ENCODE measurements at regions not wholly inside any gene's neighbourhood (a gene's known extent, or its start where the extent isn't known, plus 50 kb on each side); places are given as distances from the start of the nearest gene placed in this dataset.
"Not testable (repeated sequence)": the region's sequence is repeated elsewhere in the genome, so short reads cannot be mapped to it uniquely, and the experiment has no call there.

- DNase-seq (ENCODE audit: low read depth) = peak; percentile 51
These were observed 92.2 kb upstream of the NT5E start for GRCh38 chr6:85357651-85358050.

GRCh38 chr6:85356743-85357142, 93.1 kb upstream of the NT5E start:
- DNase-seq (ENCODE audit: low read depth) = not testable (repeated sequence)

- DNase-seq (ENCODE audit: low read depth) = no peak
These were observed 94.1 kb upstream of the NT5E start for GRCh38 chr6:85355816-85356215.

GRCh38 chr6:85354761-85355618, 94.9 kb upstream of the NT5E start:
- DNase-seq (ENCODE audit: low read depth) = peak; percentile 74

GRCh38 chr6:85353012-85353411, 96.9 kb upstream of the NT5E start:
- DNase-seq (ENCODE audit: low read depth) = no peak

GRCh38 chr6:85348643-85349042, 101.2 kb upstream of the NT5E start:
- DNase-seq (ENCODE audit: low read depth) = no peak

GRCh38 chr6:85347812-85348211, 102.1 kb upstream of the NT5E start:
- no peak for DNase-seq (ENCODE audit: low read depth)

GRCh38 chr6:85346196-85346595, 103.7 kb upstream of the NT5E start:
- no peak for DNase-seq (ENCODE audit: low read depth)

- peak; percentile 34 for DNase-seq (ENCODE audit: low read depth)
These were observed 104.9 kb upstream of the NT5E start for GRCh38 chr6:85344996-85345395.

- no peak for DNase-seq (ENCODE audit: low read depth)
These were observed 106.5 kb upstream of the NT5E start for GRCh38 chr6:85343428-85343827.

GRCh38 chr6:85329196-85329595, 120.7 kb upstream of the NT5E start:
- no peak for DNase-seq (ENCODE audit: low read depth)

GRCh38 chr6:85325811-85326210, 124.1 kb upstream of the NT5E start:
- not testable (repeated sequence) for DNase-seq (ENCODE audit: low read depth)

GRCh38 chr6:85323435-85324040, 126.3 kb upstream of the NT5E start:
- peak; percentile 77 for DNase-seq (ENCODE audit: low read depth)

- no peak for DNase-seq (ENCODE audit: low read depth)
These were observed 127.3 kb upstream of the NT5E start for GRCh38 chr6:85322446-85323105.

- no peak for DNase-seq (ENCODE audit: low read depth)
These were observed 128.0 kb upstream of the NT5E start for GRCh38 chr6:85321906-85322305.

GRCh38 chr6:85314586-85314985, 135.3 kb upstream of the NT5E start:
- DNase-seq (ENCODE audit: low read depth) = peak; percentile 5

GRCh38 chr6:85300581-85300980, 149.3 kb upstream of the NT5E start:
- no peak for DNase-seq (ENCODE audit: low read depth)

GRCh38 chr6:85298553-85298952, 151.3 kb upstream of the NT5E start:
- no peak for DNase-seq (ENCODE audit: low read depth)

GRCh38 chr6:85291326-85291725, 158.6 kb upstream of the NT5E start:
- DNase-seq (ENCODE audit: low read depth) = no peak

- DNase-seq (ENCODE audit: low read depth) = no peak
These were observed 162.2 kb upstream of the NT5E start for GRCh38 chr6:85287654-85288053.

- DNase-seq (ENCODE audit: low read depth) = no peak
These were observed 162.7 kb upstream of the NT5E start for GRCh38 chr6:85287158-85287557.

- not testable (repeated sequence) for DNase-seq (ENCODE audit: low read depth)
These were observed 163.4 kb upstream of the NT5E start for GRCh38 chr6:85286507-85286906.

- no peak for DNase-seq (ENCODE audit: low read depth)
These were observed 163.9 kb upstream of the NT5E start for GRCh38 chr6:85285934-85286333.
